DND-41 (cell line): ENCODE measurements at regions not wholly inside any gene's neighbourhood (a gene's known extent, or its start where the extent isn't known, plus 50 kb on each side); places are given as distances from the start of the nearest gene placed in this dataset.

Experiments used
- ATAC-seq: fragments of 200-7000 bp; cut with Tn5 transposase; 3 replicates; pipeline ENCODE4 v1.9.1; 2021; ENCODE audit warnings: low read depth; ENCODE audit not compliant: insufficient read depth
- DNase-seq: peaks from one replicate; pipeline ENCODE4 v3.0.0-alpha.2; 2020
- H2AFZ ChIP-seq: 2 replicates; pipeline ENCODE4 v1.6.0; 2012; ENCODE audit warnings: low read depth, low read length
- H3K27ac ChIP-seq: 2 replicates; pipeline ENCODE4 v1.5.1; 2012; ENCODE audit warnings: low read length, inconsistent platforms
- H3K27me3 ChIP-seq: fragments of 200-600 bp; sonication (generic); 2 replicates; pipeline ENCODE4 v1.6.0; 2012; ENCODE audit warnings: low read length, mild to moderate bottlenecking, inconsistent platforms; ENCODE audit not compliant: insufficient read depth, poor library complexity
- H3K36me3 ChIP-seq: 2 replicates; pipeline ENCODE4 v1.5.1; 2012; ENCODE audit warnings: low read length, inconsistent platforms; ENCODE audit not compliant: insufficient read depth
- H3K4me1 ChIP-seq: 2 replicates; pipeline ENCODE4 v1.5.1; 2012; ENCODE audit warnings: mild to moderate bottlenecking, low read length; ENCODE audit not compliant: insufficient read depth
- H3K4me2 ChIP-seq: 2 replicates; pipeline ENCODE4 v1.6.0; 2012; ENCODE audit warnings: mild to moderate bottlenecking, moderate library complexity, low read length, inconsistent platforms; ENCODE audit not compliant: insufficient read depth
- H3K4me3 ChIP-seq, 2 experiments: fragments of 200-600 bp in 1 of 2; shearing (Covaris generic) in 1 of 2; 2 replicates each; pipeline ENCODE4 v1.5.1; 2012 to 2016; ENCODE audit warnings: inconsistent platforms in 2 of 2, low read length in 2 of 2, mild to moderate bottlenecking in 2 of 2, low read depth in 1 of 2, moderate library complexity in 1 of 2
- H3K79me2 ChIP-seq: 2 replicates; pipeline ENCODE4 v1.6.0; 2012; ENCODE audit warnings: low read length, inconsistent platforms; ENCODE audit not compliant: insufficient read depth
- H3K9ac ChIP-seq: 2 replicates; pipeline ENCODE4 v1.6.0; 2012; ENCODE audit warnings: low read depth, mild to moderate bottlenecking, inconsistent platforms, low read length, moderate library complexity
- H3K9me3 ChIP-seq: 2 replicates; pipeline ENCODE4 v1.5.1; 2012; ENCODE audit warnings: low read length, moderate library complexity, mild to moderate bottlenecking, inconsistent platforms; ENCODE audit not compliant: insufficient read depth, severe bottlenecking
- H4K20me1 ChIP-seq: 2 replicates; pipeline ENCODE4 v1.6.0; 2012; ENCODE audit warnings: low read length; ENCODE audit not compliant: insufficient read depth
- CTCF ChIP-seq: IDR thresholded peaks from 2 replicates; pipeline ENCODE4 v1.5.1; 2012; ENCODE audit warnings: borderline replicate concordance, low read length, moderate library complexity, mild to moderate bottlenecking; ENCODE audit not compliant: poor library complexity, severe bottlenecking; ENCODE audit errors: extremely low read depth
- EZH2 ChIP-seq: IDR thresholded peaks from 3 replicates; pipeline ENCODE4 v1.6.1; 2012; ENCODE audit warnings: borderline replicate concordance, low read depth, mild to moderate bottlenecking, moderate library complexity, low read length, inconsistent platforms; ENCODE audit not compliant: severe bottlenecking

GRCh38 chr5:113683211-113683610 lies 169.7 kb downstream of the YTHDC2 start:
- H3K9ac ChIP-seq, result no peak overlapping the region
- DNase-seq (no peak), ATAC-seq (no peak)
- no peaks in the 10 kb centered on the region for H3K36me3 ChIP-seq
- H3K9me3 ChIP-seq, result no peaks in the 10 kb centered on the region
- no peaks in the 10 kb centered on the region for H4K20me1 ChIP-seq
- H2AFZ ChIP-seq, result no peak overlapping the region
- no peak overlapping the region for H3K4me3 ChIP-seq
- H3K27ac ChIP-seq, result no peak overlapping the region
- H3K27me3 ChIP-seq, result peaks cover 7% of the 10 kb centered on the region
- H3K4me2 ChIP-seq, result no peak overlapping the region
- TF ChIP-seq CTCF (no peak), EZH2 (no peak)
- H3K79me2 ChIP-seq, result no peaks in the 10 kb centered on the region
- no peaks in the 10 kb centered on the region for H3K4me1 ChIP-seq

GRCh38 chr5:113686599-113686998 lies 173.1 kb downstream of the YTHDC2 start:
- Histone ChIP-seq H3K9ac (no peak overlapping the region), H3K4me1 (no peaks in the 10 kb centered on the region), H3K79me2 (no peaks in the 10 kb centered on the region), H3K9me3 (no peaks in the 10 kb centered on the region), H3K27ac (no peak overlapping the region), H4K20me1 (no peaks in the 10 kb centered on the region), H2AFZ (no peak overlapping the region), H3K4me3 (no peak overlapping the region), H3K27me3 (peaks cover 7% of the 10 kb centered on the region), H3K4me2 (no peak overlapping the region), H3K36me3 (no peaks in the 10 kb centered on the region)
- ATAC-seq, result no peak
- no peak for DNase-seq
- TF ChIP-seq EZH2, result no peak
- no peak for TF ChIP-seq CTCF

- H3K9me3 ChIP-seq, result no peaks in the 10 kb centered on the region
- H4K20me1 ChIP-seq, result no peaks in the 10 kb centered on the region
- H3K36me3 ChIP-seq, result no peaks in the 10 kb centered on the region
- no peak overlapping the region for H3K9ac ChIP-seq
- H3K4me1 ChIP-seq, result no peaks in the 10 kb centered on the region
- no peak overlapping the region for H3K4me2 ChIP-seq
- H3K79me2 ChIP-seq, result no peaks in the 10 kb centered on the region
- H3K27me3 ChIP-seq, result peaks cover 12% of the 10 kb centered on the region
- no peak overlapping the region for H3K27ac ChIP-seq
- no peak overlapping the region for H2AFZ ChIP-seq
- no peak overlapping the region for H3K4me3 ChIP-seq
- ATAC-seq (no peak), DNase-seq (no peak)
- TF ChIP-seq EZH2 (no peak), CTCF (no peak)
Measured at GRCh38 chr5:113689647-113690046, 176.2 kb downstream of the YTHDC2 start.

GRCh38 chr5:113692466-113692865 lies 179.0 kb downstream of the YTHDC2 start:
- H3K27me3 ChIP-seq, result peaks cover 6% of the 10 kb centered on the region
- ATAC-seq (no peak), DNase-seq (no peak)
- H3K79me2 ChIP-seq, result no peaks in the 10 kb centered on the region
- H3K4me2 ChIP-seq, result no peak overlapping the region
- no peak for TF ChIP-seq EZH2
- TF ChIP-seq CTCF, result no peak
- no peak overlapping the region for H3K27ac ChIP-seq
- H3K4me1 ChIP-seq, result no peaks in the 10 kb centered on the region
- no peaks in the 10 kb centered on the region for H3K9me3 ChIP-seq
- no peaks in the 10 kb centered on the region for H3K36me3 ChIP-seq
- H3K9ac ChIP-seq, result no peak overlapping the region
- no peak overlapping the region for H3K4me3 ChIP-seq
- no peaks in the 10 kb centered on the region for H4K20me1 ChIP-seq
- H2AFZ ChIP-seq, result no peak overlapping the region
